Erythroblast (primary cell): ENCODE measurements at regions not wholly inside any gene's neighbourhood (a gene's known extent, or its start where the extent isn't known, plus 50 kb on each side); places are given as distances from the start of the nearest gene placed in this dataset.

Experiments
- GATA1 ChIP-seq: IDR thresholded peaks from 2 replicates; pipeline ENCODE4 v1.6.1; 2011; ENCODE audit warnings: low read depth, mild to moderate bottlenecking, control low read depth, low read length, moderate library complexity
- POLR2A ChIP-seq: IDR thresholded peaks from 2 replicates; pipeline ENCODE4 v1.6.1; 2011; ENCODE audit warnings: mild to moderate bottlenecking, low read length

DNA sequence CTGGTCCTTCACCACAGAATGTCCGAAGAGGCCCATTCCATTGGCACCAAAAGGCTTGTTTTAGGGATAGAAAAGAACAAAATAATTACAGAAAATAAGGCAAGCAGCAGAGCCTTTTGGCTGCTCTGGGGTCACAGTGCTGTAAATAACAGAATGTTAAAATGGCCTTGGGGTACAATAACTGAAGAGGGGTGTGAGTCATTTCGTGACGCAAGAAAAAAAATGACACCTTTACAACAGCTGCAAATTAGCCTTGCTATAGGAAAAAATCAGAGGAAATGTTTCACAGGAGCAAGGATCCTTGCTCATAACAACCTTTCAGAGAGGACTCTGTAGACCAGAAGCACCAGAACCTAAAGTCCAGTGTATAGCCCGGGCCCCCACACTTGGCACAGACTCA lies 483.4 kb downstream of the OMA1 start:
- no peak for TF ChIP-seq POLR2A
- no peak for TF ChIP-seq GATA1
